ENCODE measurements at regions not wholly inside any gene's neighbourhood (a gene's known extent, or its start where the extent isn't known, plus 50 kb on each side); places are given as distances from the start of the nearest gene placed in this dataset.

DNA sequence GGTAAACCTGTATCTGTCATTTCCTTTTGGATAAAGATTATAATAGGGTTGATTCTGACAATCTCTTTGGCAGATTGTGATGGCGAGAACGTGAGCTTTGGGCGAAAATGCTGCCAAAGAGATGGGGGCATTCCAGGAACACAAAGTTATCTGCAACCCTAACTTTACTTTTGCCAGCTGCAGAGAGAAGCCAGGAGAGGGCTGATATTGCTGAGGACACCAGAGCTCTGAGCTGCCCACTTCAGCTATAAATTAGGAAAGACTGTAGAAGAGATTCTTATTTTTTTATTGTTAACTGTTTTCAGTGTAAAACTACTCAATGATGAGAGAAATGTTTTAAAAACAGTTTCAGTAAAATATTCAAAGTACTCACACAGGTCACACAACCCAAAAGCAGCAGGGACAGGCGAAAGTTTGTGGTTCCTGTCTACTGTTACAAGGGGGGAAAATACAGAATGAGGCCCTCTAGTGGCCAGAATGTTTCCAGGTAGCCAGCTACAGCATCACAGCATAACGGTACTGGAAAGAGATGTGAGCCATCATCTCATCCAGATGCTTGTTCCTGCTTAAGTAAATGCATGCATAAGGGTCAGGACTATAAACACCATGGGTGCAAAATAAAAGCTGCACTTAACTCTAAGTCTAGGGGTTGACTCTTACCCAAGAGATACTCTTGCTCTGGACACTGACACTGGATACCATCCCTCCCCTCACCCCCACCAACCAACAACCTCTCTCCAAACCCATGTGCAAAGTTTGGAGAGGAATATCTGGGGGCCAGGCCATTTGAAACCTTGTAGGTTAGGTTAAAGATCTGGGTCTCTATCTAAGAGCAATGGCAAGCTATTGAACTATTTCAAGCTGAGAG, 498.4 kb downstream of the RMST start:
- ATAC-seq: peak; percentile 96
- POLR2A ChIA-PET: no interaction called here
- in situ Hi-C loops (cut with MboI): loop anchor here (25.0 kb wide), 1 partner anchor 1374 kb away; no protein-coding TSS in a partner anchor
- peak; percentile 62 for FAIRE-seq
- H3K27me3 ChIP-seq (replicated peaks in 1 of 2; ENCODE audit: control insufficient read depth in 2 of 2, insufficient read depth in 2 of 2, low read length in 1 of 2): no peaks in the 10 kb centered on the region
- WGBS (ENCODE audit: insufficient coverage, insufficient replicate concordance, low lambda C conversion rate, missing lambda C conversion rate): 24% methylated on average over 5 of the region's 5 CpGs
- peak; percentile 3 for DNase-seq (ENCODE audit: low read depth, low spot score)
- H3K4me3 ChIP-seq: no peak overlapping the region
- intact Hi-C loops (cut with micrococcal nuclease; ENCODE audit: unreplicated experiment): loop anchor here (5.0 kb wide), 2 partner anchors 411 to 1384 kb away; no protein-coding TSS in a partner anchor
- H3K9me3 ChIP-seq (replicated peaks; ENCODE audit: control insufficient read depth, insufficient read depth, low read length): no peaks in the 10 kb centered on the region
- no peak overlapping the region for H3K4me2 ChIP-seq (ENCODE audit: control insufficient read depth, insufficient read depth)
- H3K27ac ChIP-seq (ENCODE audit: control insufficient read depth, insufficient read depth): no peak overlapping the region
- SMC1A ChIA-PET (ENCODE audit: uncharacterized antibody, unreplicated experiment): interaction anchor here (0.6 to 3.6 kb wide), 19 partner anchors 12 to 812 kb away, joined by 3 to 12 read pairs (median 4); no protein-coding TSS in a partner anchor
- TF ChIP-seq NFIC (IDR thresholded peaks at IDR 0.05; ENCODE audit: low read depth, low read length) (no peak), YY1 (IDR thresholded peaks at IDR 0.05; ENCODE audit: low read depth, low read length) (0 out of 2 replicates have a peak, but pooled peaks have one; percentile 12), RBBP5 (conservative IDR thresholded peaks at IDR 0.05) (no peak), SPI1 (IDR thresholded peaks at IDR 0.05; ENCODE audit: borderline replicate concordance, insufficient read depth, low read depth, low read length) (no peak), CBFB (IDR thresholded peaks at IDR 0.05; ENCODE audit: low read depth) (no peak), SMC3 (IDR thresholded peaks at IDR 0.05; ENCODE audit: borderline replicate concordance, low read length) (peak; percentile 66), RUNX3 (IDR thresholded peaks at IDR 0.05; ENCODE audit: low read length) (peak; percentile 36; the same call in 1 of the 2 replicates), RAD21 (IDR thresholded peaks at IDR 0.05; ENCODE audit: insufficient read depth, low read depth, low read length) (peak; percentile 69), CEBPB (IDR thresholded peaks at IDR 0.05; ENCODE audit: borderline replicate concordance in 1 of 2, low read depth in 2 of 2, low read length in 2 of 2) (no peak)
- TF ChIP-seq, protein P1, sequence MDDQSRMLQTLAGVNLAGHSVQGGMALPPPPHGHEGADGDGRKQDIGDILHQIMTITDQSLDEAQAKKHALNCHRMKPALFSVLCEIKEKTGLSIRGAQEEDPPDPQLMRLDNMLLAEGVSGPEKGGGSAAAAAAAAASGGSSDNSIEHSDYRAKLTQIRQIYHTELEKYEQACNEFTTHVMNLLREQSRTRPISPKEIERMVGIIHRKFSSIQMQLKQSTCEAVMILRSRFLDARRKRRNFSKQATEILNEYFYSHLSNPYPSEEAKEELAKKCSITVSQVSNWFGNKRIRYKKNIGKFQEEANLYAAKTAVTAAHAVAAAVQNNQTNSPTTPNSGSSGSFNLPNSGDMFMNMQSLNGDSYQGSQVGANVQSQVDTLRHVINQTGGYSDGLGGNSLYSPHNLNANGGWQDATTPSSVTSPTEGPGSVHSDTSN (IDR thresholded peaks at IDR 0.05; ENCODE audit: insufficient replicate concordance, low read depth, low read length): no peak
- TF ChIP-seq, protein P2, sequence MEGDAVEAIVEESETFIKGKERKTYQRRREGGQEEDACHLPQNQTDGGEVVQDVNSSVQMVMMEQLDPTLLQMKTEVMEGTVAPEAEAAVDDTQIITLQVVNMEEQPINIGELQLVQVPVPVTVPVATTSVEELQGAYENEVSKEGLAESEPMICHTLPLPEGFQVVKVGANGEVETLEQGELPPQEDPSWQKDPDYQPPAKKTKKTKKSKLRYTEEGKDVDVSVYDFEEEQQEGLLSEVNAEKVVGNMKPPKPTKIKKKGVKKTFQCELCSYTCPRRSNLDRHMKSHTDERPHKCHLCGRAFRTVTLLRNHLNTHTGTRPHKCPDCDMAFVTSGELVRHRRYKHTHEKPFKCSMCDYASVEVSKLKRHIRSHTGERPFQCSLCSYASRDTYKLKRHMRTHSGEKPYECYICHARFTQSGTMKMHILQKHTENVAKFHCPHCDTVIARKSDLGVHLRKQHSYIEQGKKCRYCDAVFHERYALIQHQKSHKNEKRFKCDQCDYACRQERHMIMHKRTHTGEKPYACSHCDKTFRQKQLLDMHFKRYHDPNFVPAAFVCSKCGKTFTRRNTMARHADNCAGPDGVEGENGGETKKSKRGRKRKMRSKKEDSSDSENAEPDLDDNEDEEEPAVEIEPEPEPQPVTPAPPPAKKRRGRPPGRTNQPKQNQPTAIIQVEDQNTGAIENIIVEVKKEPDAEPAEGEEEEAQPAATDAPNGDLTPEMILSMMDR (IDR thresholded peaks at IDR 0.05 in 2 of 3, conservative IDR thresholded peaks at IDR 0.05 in 1 of 3; ENCODE audit: control insufficient read depth in 2 of 3, extremely low read depth in 1 of 3, insufficient read depth in 1 of 3, low read depth in 3 of 3, low read length in 3 of 3): peak; percentile 68 to 81 (median 80)
- no peaks in the 10 kb centered on the region for H3K79me2 ChIP-seq (ENCODE audit: control insufficient read depth, insufficient read depth, low read length)
- CTCF ChIA-PET: interaction anchor here (0.6 to 3.8 kb wide), 35 partner anchors 9 to 1383 kb away, joined by 3 to 28 read pairs (median 4); no protein-coding TSS in a partner anchor
- RAD21 ChIA-PET (ENCODE audit: unreplicated experiment): interaction anchor here (0.7 to 1.6 kb wide), 7 partner anchors 8 to 1439 kb away, joined by 3 to 7 read pairs (median 3); no protein-coding TSS in a partner anchor
- no peaks in the 10 kb centered on the region for H4K20me1 ChIP-seq (ENCODE audit: control insufficient read depth, insufficient read depth)
- H3K4me1 ChIP-seq (ENCODE audit: control insufficient read depth, insufficient read depth, low read length): no peaks in the 10 kb centered on the region
- H3K9ac ChIP-seq (ENCODE audit: control insufficient read depth, insufficient read depth, low read length): no peak overlapping the region
- no peaks in the 10 kb centered on the region for H3K36me3 ChIP-seq (ENCODE audit: control insufficient read depth in 2 of 2, insufficient read depth in 2 of 2, low read length in 1 of 2)
- no TSS peak for BruUV-seq (replicated peaks)
- no peak overlapping the region for H2AFZ ChIP-seq (ENCODE audit: control insufficient read depth, low read depth, low read length)
